Adrenal gland (tissue), 9 donors: ENCODE measurements at regions not wholly inside any gene's neighbourhood (a gene's known extent, or its start where the extent isn't known, plus 50 kb on each side); places are given as distances from the start of the nearest gene placed in this dataset.

Experiments
- DNase-seq, 7 donors: peaks; one replicate each; pipeline ENCODE4 v3.0.0-alpha.2; 2019 to 2020
- H3K27ac ChIP-seq, 5 donors: fragments of 200-600 bp; sonication (generic) in 4 of 5; 1 replicate in 3 of 5; 2 replicates in 2 of 5; pipeline versions ENCODE4 v1.5.1 to v1.8.0; 2016 to 2020; ENCODE audit warnings: mild to moderate bottlenecking in 1 of 5
- H3K27me3 ChIP-seq: fragments of 200-600 bp; 2 replicates; pipeline ENCODE4 v1.8.0; 2021
- H3K36me3 ChIP-seq, 2 donors: fragments of 200-600 bp; replicated peaks in 1 of 2; 1 replicate in 1 of 2; 2 replicates in 1 of 2; pipeline versions ENCODE4 v1.5.1 to v1.8.0; 2018 to 2022
- H3K4me1 ChIP-seq, 2 donors: fragments of 200-600 bp; replicated peaks in 1 of 2; 1 replicate in 1 of 2; 2 replicates in 1 of 2; pipeline versions ENCODE4 v1.5.1 to v1.8.0; 2018 to 2021
- H3K4me3 ChIP-seq, 4 donors: fragments of 200-600 bp; sonication (generic) in 3 of 4; one replicate each; pipeline ENCODE4 v1.5.1; 2016 to 2018
- H3K9me3 ChIP-seq, 3 donors: fragments of 200-600 bp; sonication (generic) in 1 of 3; replicated peaks in 1 of 3; 1 replicate in 2 of 3; 2 replicates in 1 of 3; pipeline versions ENCODE4 v1.5.1 to v1.8.0; 2016 to 2021
- POLR2A ChIP-seq, 2 donors: fragments of 450-650 bp; IDR thresholded peaks; one replicate each; pipeline ENCODE4 v1.6.1; 2017; ENCODE audit warnings: antibody characterized with exemption in 2 of 2, mild to moderate bottlenecking in 2 of 2, moderate library complexity in 1 of 2
- WGBS, 4 donors: extraction: QIAGEN DNeasy Blood & Tissue Kit in 2 of 4; methylation state at CpG; one replicate each; pipeline versions ENCODE4 v1.1.5 to v1.1.7; 2013 to 2017; 5-methylcytosine and 5-hydroxymethylcytosine counted together
- intact Hi-C, 2 donors: fragments of 100-400 bp; cut with DNase I; formaldehyde crosslinking; loops; one replicate each; pipeline versions ENCODE4 v1.14.1 to v1.15.0; 2022 to 2023
- TF ChIP-seq, protein P1 (sequence below), 6 experiments: fragments of 450-650 bp in 4 of 6; fragments of 200-600 bp in 2 of 6; sonication (generic) in 1 of 6; IDR thresholded peaks; 1 replicate in 5 of 6; 2 replicates in 1 of 6; pipeline versions ENCODE4 v1.5.1 to v1.8.0; 2016 to 2021; ENCODE audit warnings: antibody characterized with exemption in 6 of 6, mild to moderate bottlenecking in 2 of 6, moderate library complexity in 1 of 6
- donor health status: healthy with polysubstance abuse.
- donor health status: Bipolar disorder and iron deficiency.
- donor health status: DM: yes; HTN: yes; CAD: no.
- donor health status: DM: no; HTN: no; CAD: no.
- donor health status: DM: no; HTN: no; CAD: no.

DNA sequence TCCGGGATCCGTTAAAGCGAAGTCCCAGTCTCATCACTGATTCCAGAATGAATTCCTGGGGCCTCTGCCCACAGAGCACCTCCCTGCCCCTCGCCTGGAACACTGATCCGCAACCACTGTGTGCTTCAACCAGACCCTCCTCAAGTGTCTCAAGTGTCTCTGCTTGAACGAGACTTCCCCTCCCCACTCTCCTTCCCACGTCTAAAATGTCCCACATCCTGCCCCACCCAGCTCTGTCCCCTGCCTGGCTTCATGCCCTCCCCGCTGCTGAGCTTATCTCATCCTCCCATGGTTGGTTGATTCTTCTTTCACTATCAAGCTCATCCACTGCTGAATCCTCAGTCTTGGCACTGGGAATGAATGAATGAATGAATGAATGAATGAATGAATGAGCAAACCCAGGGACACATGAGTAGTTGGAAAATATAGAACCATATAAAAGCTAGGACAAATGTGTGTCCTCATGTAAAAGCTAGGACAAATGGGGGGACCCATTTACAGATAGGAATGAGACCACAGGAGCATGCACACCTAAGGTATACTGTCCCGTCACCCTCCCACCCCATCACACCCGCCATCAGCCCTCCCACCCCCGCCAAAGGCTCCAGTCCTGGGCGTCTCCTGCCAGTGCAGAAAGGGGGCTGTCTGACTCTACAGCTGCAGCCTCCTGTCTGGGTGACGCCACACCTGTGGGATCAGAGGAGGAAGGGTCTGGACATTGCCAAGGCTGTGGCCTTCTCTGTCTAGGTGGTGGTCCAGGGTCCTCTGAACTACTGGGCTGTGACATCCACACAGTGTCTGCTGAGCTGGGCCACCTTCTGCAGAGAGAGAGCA is 71.4 kb upstream of the LINC01488 start:
- DNase-seq = no peak
- H3K27ac ChIP-seq = no peak overlapping the region
- no peak overlapping the region for H3K4me3 ChIP-seq
- no peaks in the 10 kb centered on the region for H3K36me3 ChIP-seq
- H3K4me1 ChIP-seq = no peaks in the 10 kb centered on the region
- 65 to 68% (median 67%) methylated on average over 10 to 13 of the region's 13 CpGs for WGBS, 4 donors
- no peaks in the 10 kb centered on the region for H3K27me3 ChIP-seq
- no peaks in the 10 kb centered on the region for H3K9me3 ChIP-seq
- TF ChIP-seq POLR2A (IDR thresholded peaks at IDR 0.05) = no peak
- TF ChIP-seq, protein P1, sequence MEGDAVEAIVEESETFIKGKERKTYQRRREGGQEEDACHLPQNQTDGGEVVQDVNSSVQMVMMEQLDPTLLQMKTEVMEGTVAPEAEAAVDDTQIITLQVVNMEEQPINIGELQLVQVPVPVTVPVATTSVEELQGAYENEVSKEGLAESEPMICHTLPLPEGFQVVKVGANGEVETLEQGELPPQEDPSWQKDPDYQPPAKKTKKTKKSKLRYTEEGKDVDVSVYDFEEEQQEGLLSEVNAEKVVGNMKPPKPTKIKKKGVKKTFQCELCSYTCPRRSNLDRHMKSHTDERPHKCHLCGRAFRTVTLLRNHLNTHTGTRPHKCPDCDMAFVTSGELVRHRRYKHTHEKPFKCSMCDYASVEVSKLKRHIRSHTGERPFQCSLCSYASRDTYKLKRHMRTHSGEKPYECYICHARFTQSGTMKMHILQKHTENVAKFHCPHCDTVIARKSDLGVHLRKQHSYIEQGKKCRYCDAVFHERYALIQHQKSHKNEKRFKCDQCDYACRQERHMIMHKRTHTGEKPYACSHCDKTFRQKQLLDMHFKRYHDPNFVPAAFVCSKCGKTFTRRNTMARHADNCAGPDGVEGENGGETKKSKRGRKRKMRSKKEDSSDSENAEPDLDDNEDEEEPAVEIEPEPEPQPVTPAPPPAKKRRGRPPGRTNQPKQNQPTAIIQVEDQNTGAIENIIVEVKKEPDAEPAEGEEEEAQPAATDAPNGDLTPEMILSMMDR (IDR thresholded peaks at IDR 0.05) = no peak
- intact Hi-C loops = no loop called here

- WGBS, 4 donors = 81 to 85% (median 83%) methylated on average over 8 of the region's 8 CpGs
Observed at GRCh38 chr11:69411257-69411924, 70.1 kb upstream of the LINC01488 start.

DNA sequence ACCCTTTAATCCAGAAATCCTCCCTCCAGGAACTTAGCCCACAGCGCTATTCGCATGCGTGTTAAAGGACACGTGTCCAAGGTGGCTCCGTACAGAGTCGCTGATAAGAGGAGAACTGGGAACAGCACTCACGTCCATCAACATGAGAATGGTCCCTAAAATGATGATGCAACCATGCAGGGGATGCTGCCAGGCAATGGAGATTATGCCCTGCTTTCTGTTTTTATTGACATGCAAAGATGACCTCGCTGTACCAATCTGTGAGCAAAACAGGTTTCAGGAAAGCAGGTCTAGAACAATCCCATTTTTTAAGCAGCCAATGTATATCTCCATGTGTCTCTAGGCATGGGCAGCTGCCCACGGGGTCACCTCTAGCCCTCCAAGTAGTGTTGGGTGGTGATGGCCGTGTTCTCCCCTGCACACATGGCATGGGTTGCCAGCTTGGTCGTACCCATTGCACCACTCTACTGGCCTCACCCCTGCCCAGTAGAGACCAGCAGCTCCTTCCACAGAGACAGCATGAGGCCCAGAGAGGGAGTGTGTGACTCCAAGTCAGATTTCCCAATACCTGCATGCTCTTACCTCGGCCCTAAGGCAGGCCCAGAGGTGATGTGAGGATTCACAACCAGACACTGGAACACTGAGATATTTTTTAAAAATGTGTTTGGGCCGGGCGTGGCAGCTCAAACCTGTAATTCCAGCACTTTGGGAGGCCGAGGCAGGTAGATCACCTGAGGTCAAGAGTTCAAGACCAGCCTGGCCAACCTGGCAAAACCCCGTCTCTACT is 68.3 kb upstream of the LINC01488 start:
- whole genome bisulfite sequencing, 4 donors = 79 to 91% (median 90%) methylated on average over 14 to 16 of the region's 16 CpGs
- H3K4me1 ChIP-seq = no peaks in the 10 kb centered on the region
- no peak overlapping the region for H3K27ac ChIP-seq
- intact Hi-C loops = no loop called here
- no peaks in the 10 kb centered on the region for H3K27me3 ChIP-seq
- TF ChIP-seq, protein P1 (IDR thresholded peaks at IDR 0.05) = no peak
- TF ChIP-seq POLR2A (IDR thresholded peaks at IDR 0.05) = no peak
- H3K9me3 ChIP-seq = no peaks in the 10 kb centered on the region
- no peak for DNase-seq
- no peaks in the 10 kb centered on the region for H3K36me3 ChIP-seq
- no peak overlapping the region for H3K4me3 ChIP-seq

More at GRCh38 chr11:69411257-69411924, 70.1 kb upstream of the LINC01488 start:
- TF ChIP-seq, protein P1 (IDR thresholded peaks at IDR 0.05) = no peak
- no peak for TF ChIP-seq POLR2A (IDR thresholded peaks at IDR 0.05)
- intact Hi-C loops = no loop called here
- Histone ChIP-seq H3K4me3 (no peak overlapping the region), H3K27ac (no peak overlapping the region), H3K9me3 (no peaks in the 10 kb centered on the region), H3K36me3 (no peaks in the 10 kb centered on the region), H3K4me1 (no peaks in the 10 kb centered on the region), H3K27me3 (no peaks in the 10 kb centered on the region)
- no peak for DNase-seq

DNA sequence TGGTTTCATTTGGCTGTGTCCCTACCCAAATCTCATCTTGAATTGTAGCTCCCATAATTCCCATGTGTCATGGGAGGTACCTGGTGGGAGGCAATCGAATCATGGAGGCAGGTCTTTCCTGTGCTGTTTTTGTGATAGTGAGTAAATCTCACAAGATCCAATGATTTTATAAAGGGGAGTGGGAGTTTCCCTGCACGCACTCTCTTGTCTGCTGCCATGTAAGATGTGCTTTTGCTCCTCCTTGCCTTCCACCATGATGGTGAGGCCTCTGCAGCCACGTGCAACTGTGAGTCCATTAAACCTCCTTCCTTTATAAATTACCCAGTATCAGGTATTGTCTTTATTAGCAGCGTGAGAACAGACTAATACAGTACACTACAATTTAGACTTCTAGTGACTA is 67.5 kb upstream of the LINC01488 start:
- no peak for TF ChIP-seq POLR2A (IDR thresholded peaks at IDR 0.05)
- TF ChIP-seq, protein P1 (IDR thresholded peaks at IDR 0.05) = no peak
- no peaks in the 10 kb centered on the region for H3K9me3 ChIP-seq
- no peak overlapping the region for H3K4me3 ChIP-seq
- no peak overlapping the region for H3K27ac ChIP-seq
- no peaks in the 10 kb centered on the region for H3K4me1 ChIP-seq
- intact Hi-C loops = no loop called here
- DNase-seq = no peak
- 86 to 94% (median 92%) methylated on average over 4 of the region's 4 CpGs for WGBS, 4 donors
- no peaks in the 10 kb centered on the region for H3K36me3 ChIP-seq
- no peaks in the 10 kb centered on the region for H3K27me3 ChIP-seq
